ENCODE measurements at regions not wholly inside any gene's neighbourhood (a gene's known extent, or its start where the extent isn't known, plus 50 kb on each side); places are given as distances from the start of the nearest gene placed in this dataset.

DNA sequence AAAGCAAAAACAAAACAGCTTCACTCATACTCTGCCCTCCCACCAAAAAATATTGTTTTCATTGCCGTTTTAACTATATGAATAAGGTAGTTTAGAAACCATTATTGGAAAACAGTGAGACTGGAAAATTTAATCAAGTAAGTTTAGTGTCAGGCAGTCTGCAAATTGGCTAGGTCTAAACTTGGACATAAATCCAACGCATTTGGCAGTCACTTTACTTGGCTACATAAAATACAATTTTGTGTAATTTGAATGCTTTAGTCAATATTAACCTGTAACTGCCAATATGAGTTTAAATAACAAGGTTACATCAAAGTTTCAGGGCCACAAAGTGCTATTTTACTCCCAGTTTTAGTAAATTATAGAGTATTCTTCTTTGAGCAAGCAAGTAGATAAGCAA lies 202.3 kb upstream of the SLC38A2 start:
- TF ChIP-seq, protein P1, sequence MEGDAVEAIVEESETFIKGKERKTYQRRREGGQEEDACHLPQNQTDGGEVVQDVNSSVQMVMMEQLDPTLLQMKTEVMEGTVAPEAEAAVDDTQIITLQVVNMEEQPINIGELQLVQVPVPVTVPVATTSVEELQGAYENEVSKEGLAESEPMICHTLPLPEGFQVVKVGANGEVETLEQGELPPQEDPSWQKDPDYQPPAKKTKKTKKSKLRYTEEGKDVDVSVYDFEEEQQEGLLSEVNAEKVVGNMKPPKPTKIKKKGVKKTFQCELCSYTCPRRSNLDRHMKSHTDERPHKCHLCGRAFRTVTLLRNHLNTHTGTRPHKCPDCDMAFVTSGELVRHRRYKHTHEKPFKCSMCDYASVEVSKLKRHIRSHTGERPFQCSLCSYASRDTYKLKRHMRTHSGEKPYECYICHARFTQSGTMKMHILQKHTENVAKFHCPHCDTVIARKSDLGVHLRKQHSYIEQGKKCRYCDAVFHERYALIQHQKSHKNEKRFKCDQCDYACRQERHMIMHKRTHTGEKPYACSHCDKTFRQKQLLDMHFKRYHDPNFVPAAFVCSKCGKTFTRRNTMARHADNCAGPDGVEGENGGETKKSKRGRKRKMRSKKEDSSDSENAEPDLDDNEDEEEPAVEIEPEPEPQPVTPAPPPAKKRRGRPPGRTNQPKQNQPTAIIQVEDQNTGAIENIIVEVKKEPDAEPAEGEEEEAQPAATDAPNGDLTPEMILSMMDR (IDR thresholded peaks at IDR 0.05): no peak
- no peak for TF ChIP-seq POLR2A (IDR thresholded peaks at IDR 0.05)

All from body of pancreas (tissue), 4 donors.